ENCODE measurements at regions not wholly inside any gene's neighbourhood (a gene's known extent, or its start where the extent isn't known, plus 50 kb on each side); places are given as distances from the start of the nearest gene placed in this dataset.

- no peak for TF ChIP-seq POLR2AphosphoS5 (IDR thresholded peaks at IDR 0.05; ENCODE audit: low read depth, low read length)
- TF ChIP-seq RBBP5 (IDR thresholded peaks at IDR 0.05; ENCODE audit: borderline replicate concordance, low read depth, low read length) = no peak
Observed at GRCh38 chr3:177881351-177881750, 654.9 kb upstream of the KCNMB2 start.
